Right lobe of liver (tissue), 4 donors: ENCODE measurements at regions not wholly inside any gene's neighbourhood (a gene's known extent, or its start where the extent isn't known, plus 50 kb on each side); places are given as distances from the start of the nearest gene placed in this dataset.

Experiments
- POLR2A ChIP-seq: fragments of 450-650 bp; IDR thresholded peaks from one replicate; pipeline ENCODE4 v1.6.1; 2017; ENCODE audit warnings: antibody characterized with exemption, mild to moderate bottlenecking
- TF ChIP-seq, protein P1 (sequence below), 4 donors: fragments of 200-600 bp in 3 of 4; fragments of 450-650 bp in 1 of 4; IDR thresholded peaks; one replicate each; pipeline versions ENCODE4 v1.5.1 to v1.8.0; 2016 to 2022; ENCODE audit warnings: antibody characterized with exemption in 4 of 4, mild to moderate bottlenecking in 2 of 4
- donor health status: DM: no; HTN: no; CAD: no.
- donor health status: DM: no; HTN: no; CAD: no.
- donor health status: DM: no; HTN: yes; CAD: no.

- no peak for TF ChIP-seq POLR2A
- TF ChIP-seq, protein P1, sequence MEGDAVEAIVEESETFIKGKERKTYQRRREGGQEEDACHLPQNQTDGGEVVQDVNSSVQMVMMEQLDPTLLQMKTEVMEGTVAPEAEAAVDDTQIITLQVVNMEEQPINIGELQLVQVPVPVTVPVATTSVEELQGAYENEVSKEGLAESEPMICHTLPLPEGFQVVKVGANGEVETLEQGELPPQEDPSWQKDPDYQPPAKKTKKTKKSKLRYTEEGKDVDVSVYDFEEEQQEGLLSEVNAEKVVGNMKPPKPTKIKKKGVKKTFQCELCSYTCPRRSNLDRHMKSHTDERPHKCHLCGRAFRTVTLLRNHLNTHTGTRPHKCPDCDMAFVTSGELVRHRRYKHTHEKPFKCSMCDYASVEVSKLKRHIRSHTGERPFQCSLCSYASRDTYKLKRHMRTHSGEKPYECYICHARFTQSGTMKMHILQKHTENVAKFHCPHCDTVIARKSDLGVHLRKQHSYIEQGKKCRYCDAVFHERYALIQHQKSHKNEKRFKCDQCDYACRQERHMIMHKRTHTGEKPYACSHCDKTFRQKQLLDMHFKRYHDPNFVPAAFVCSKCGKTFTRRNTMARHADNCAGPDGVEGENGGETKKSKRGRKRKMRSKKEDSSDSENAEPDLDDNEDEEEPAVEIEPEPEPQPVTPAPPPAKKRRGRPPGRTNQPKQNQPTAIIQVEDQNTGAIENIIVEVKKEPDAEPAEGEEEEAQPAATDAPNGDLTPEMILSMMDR (IDR thresholded peaks at IDR 0.05) = no peak
Measured at GRCh38 chr5:56045469-56045868, 50.7 kb upstream of the IL6ST start.
